GM20000 (cell line): ENCODE measurements at regions not wholly inside any gene's neighbourhood (a gene's known extent, or its start where the extent isn't known, plus 50 kb on each side); places are given as distances from the start of the nearest gene placed in this dataset.

Source experiments
- DNase-seq: peaks from one replicate; pipeline ENCODE4 v3.0.0; 2012; ENCODE audit warnings: low spot score
- TF ChIP-seq, protein P1 (sequence below): IDR thresholded peaks from 2 replicates; pipeline ENCODE4 v1.5.1; 2012; ENCODE audit warnings: mild to moderate bottlenecking, control low read depth; ENCODE audit errors: extremely low read depth, missing control alignments

DNA sequence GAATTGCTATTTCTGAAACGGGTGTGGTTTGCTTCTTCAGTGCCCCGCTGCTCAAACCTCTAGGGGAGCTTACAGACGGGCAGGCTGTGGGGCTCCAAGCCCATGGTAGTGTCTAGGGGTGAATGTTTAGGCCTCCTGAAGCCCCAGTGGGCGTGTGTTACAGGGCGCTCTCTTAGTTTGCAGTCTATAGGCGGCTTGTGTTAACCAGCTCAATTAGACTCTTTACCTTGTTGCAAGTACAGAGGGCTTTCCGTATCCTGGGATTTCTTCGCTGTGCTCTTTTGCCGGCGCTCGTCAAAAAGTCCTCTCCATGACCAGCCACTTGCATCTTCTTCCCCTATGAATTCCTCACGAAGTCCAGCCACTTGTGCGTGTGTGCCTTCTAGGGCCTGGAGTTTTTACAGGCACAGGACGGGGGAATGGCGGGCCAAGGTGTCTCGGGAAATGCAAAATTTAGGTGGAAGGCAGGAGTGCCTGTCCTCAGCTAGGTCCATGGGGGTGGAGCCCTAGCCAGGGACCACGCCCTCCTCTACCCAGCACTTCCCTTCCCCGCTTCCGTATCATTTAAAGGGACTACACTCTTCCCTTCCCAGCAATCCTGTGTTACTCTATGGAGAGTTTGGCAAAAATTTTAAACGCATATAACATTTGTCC, 94.5 kb downstream of the HTR1B start:
- TF ChIP-seq, protein P1, sequence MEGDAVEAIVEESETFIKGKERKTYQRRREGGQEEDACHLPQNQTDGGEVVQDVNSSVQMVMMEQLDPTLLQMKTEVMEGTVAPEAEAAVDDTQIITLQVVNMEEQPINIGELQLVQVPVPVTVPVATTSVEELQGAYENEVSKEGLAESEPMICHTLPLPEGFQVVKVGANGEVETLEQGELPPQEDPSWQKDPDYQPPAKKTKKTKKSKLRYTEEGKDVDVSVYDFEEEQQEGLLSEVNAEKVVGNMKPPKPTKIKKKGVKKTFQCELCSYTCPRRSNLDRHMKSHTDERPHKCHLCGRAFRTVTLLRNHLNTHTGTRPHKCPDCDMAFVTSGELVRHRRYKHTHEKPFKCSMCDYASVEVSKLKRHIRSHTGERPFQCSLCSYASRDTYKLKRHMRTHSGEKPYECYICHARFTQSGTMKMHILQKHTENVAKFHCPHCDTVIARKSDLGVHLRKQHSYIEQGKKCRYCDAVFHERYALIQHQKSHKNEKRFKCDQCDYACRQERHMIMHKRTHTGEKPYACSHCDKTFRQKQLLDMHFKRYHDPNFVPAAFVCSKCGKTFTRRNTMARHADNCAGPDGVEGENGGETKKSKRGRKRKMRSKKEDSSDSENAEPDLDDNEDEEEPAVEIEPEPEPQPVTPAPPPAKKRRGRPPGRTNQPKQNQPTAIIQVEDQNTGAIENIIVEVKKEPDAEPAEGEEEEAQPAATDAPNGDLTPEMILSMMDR: no peak
- DNase-seq: no peak

DNA sequence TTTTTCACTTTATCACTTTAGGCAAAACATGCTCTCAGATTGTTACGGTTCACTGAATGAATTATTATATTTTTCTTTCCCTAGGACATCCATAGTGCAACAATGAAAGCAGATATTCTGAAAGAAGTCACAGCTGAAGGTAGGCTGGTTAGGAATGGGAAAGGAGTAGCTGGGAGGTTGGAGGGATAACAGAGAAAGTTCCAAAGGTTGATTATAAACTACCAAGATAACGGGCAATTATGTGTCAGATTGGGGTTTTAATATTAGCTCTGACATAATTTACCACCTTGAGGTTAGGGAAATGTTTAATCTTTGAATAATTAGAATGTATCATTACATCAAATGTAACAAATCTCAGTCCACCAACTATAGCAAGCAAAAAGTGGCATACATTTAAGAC, 96.5 kb downstream of the HTR1B start:
- TF ChIP-seq, protein P1: no peak
- no peak for DNase-seq

DNA sequence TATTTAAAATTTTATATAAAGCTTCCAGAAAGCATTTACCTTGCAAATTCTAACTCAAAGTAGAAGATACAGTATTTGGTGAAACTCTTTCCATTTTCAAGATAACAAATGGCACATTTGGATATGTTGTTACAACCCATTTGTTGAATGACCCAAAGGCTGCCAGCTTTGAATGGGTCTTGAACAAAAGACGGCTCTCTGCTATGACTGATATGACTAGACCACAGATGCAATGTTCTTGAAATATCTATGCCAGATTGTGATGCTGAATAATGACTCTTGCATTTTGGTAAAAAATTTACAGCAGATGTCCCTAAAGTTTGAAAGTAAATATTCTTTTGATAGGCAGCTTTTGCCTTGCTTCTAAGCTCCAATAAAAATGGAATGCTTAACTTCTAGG, 99.6 kb downstream of the HTR1B start:
- DNase-seq: no peak
- TF ChIP-seq, protein P1: no peak

DNA sequence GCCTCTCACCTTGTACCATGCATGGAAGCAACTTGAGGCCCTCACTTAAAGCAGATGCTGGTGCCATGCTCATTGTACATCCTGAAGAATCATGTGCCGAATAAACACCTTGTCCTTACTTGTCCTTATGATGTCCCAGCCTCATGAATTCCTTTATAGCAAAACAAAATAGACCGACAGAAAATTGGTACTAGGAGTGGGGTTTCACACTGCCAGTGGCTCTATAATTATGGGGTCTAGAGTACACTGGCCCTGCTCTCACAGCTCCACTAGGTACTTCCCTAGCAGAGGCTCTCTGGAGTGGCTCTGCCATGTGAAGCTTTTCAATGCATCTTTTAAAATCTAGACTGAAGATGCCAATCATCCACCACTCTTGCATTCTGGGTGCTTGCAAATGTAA, 101.2 kb downstream of the HTR1B start:
- no peak for DNase-seq
- TF ChIP-seq, protein P1: no peak

DNA sequence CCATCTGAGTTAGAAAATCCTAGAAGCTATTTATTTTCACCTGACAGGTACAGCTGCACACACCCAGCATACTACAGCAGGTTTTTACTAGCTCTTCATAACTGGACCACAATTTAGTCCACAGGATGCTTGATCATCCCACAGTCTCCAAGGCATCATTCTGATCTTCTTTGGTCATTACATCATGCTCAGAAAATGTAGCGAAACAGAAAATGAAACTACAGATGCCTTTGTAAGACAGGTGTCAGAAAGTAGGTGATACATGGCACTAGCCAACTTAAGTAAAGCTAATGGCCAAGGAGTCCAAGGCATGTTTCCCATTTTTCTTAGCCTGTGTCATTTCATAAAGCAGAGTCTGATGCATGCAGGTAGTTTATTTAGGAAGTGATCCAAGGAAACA, 102.3 kb downstream of the HTR1B start:
- no peak for DNase-seq
- TF ChIP-seq, protein P1: no peak

DNA sequence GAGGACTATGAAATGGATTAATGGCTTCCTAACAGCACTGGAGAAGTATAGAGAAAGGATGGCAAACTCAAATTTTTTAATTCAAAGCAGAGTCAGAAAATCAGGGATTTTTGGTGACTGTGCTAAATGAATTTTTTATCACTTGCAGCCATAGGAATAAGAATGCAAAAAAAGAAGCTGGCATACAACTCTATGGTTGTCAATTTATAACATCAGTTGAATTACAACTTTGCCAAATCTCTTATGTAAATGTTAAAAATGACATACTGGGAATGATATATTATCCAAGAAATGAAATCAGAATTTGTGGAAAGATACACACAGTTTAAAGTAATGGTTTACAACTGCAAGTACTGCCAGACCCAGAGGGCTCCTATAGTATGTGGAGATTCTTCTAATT, 106.5 kb downstream of the HTR1B start:
- no peak for DNase-seq
- TF ChIP-seq, protein P1: no peak

DNA sequence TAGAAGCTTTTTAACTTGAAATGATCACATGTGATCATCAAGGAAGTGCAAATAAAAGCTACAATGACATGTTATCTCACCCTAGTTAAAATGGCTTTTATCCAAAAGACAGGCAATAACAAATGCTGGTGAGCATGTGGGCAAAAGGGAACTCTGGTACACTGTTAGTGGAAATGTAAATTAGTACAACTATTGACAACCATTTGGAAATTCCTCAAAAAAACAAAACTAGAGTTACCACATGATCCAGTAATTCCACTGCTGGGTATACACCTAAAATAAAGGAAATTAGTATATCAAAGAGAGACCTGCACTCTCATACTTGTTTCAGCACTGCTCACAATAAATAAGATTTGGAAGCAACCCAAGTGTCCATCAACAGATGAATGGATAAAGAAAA, 108.7 kb downstream of the HTR1B start:
- no peak for DNase-seq
- TF ChIP-seq, protein P1: no peak
